Smooth muscle cell (in vitro differentiated cells): ENCODE measurements at regions not wholly inside any gene's neighbourhood (a gene's known extent, or its start where the extent isn't known, plus 50 kb on each side); places are given as distances from the start of the nearest gene placed in this dataset.

ENCODE experiments used
- DNase-seq: peaks from one replicate; lab custom pipeline; 2025; ENCODE audit not compliant: unreplicated experiment; lab: John Stamatoyannopoulos, UW
- H2AFZ ChIP-seq: fragments of 200-600 bp; sonication (generic); 2 replicates; pipeline ENCODE4 v1.6.0; 2016; ENCODE audit warnings: antibody characterized with exemption, low read depth, mild to moderate bottlenecking
- H3F3A ChIP-seq: fragments of 200-600 bp; sonication (generic); 2 replicates; pipeline ENCODE4 v1.6.0; 2017; ENCODE audit warnings: antibody characterized with exemption, low read depth
- H3K27ac ChIP-seq: fragments of 200-600 bp; sonication (generic); 2 replicates; pipeline ENCODE4 v1.5.1; 2016; ENCODE audit warnings: low read depth, mild to moderate bottlenecking
- H3K27me3 ChIP-seq: fragments of 200-600 bp; sonication (generic); 2 replicates; pipeline ENCODE4 v1.6.1; 2016; ENCODE audit warnings: low read depth, mild to moderate bottlenecking
- H3K36me3 ChIP-seq: fragments of 200-600 bp; sonication (generic); 2 replicates; pipeline ENCODE4 v1.5.1; 2016; ENCODE audit warnings: low read depth
- H3K4me1 ChIP-seq: fragments of 200-600 bp; sonication (generic); 2 replicates; pipeline ENCODE4 v1.5.1; 2016; ENCODE audit warnings: low read depth
- H3K4me2 ChIP-seq: fragments of 200-600 bp; sonication (generic); 2 replicates; pipeline ENCODE4 v1.6.0; 2016; ENCODE audit warnings: mild to moderate bottlenecking
- H3K4me3 ChIP-seq: fragments of 200-600 bp; sonication (generic); 2 replicates; pipeline ENCODE4 v1.5.1; 2016; ENCODE audit warnings: mild to moderate bottlenecking
- H3K79me2 ChIP-seq: fragments of 200-600 bp; sonication (generic); 2 replicates; pipeline ENCODE4 v1.6.0; 2016; ENCODE audit warnings: low read depth, mild to moderate bottlenecking
- H3K9ac ChIP-seq: fragments of 200-600 bp; sonication (generic); 2 replicates; pipeline ENCODE4 v1.6.0; 2016; ENCODE audit warnings: low read depth
- H3K9me3 ChIP-seq: fragments of 200-600 bp; sonication (generic); replicated peaks from 2 replicates; pipeline ENCODE4 v1.5.1; 2016; ENCODE audit warnings: low read depth
- H4K20me1 ChIP-seq: fragments of 200-600 bp; sonication (generic); 2 replicates; pipeline ENCODE4 v1.6.0; 2016; ENCODE audit warnings: low read depth
- CTCF ChIP-seq: fragments of 200-600 bp; sonication (generic); IDR thresholded peaks from 2 replicates; pipeline ENCODE4 v1.5.1; 2017; ENCODE audit warnings: borderline replicate concordance, mild to moderate bottlenecking, antibody characterized with exemption; ENCODE audit not compliant: insufficient read depth, poor library complexity, severe bottlenecking
- WGBS: methylation state at CpG from one replicate; pipeline ENCODE4 v1.1.7; 2016; ENCODE audit warnings: low lambda C conversion rate; 5-methylcytosine and 5-hydroxymethylcytosine counted together

GRCh38 chr3:20405744-20406143 is 219.7 kb upstream of the SGO1 start:
- Histone ChIP-seq H3K4me2 (peak overlapping the region; percentile 51), H3K9ac (no peak overlapping the region), H3F3A (peaks cover 6% of the 10 kb centered on the region), H3K4me3 (no peak overlapping the region), H3K79me2 (no peaks in the 10 kb centered on the region), H3K27me3 (no peaks in the 10 kb centered on the region), H2AFZ (no peak overlapping the region), H4K20me1 (no peaks in the 10 kb centered on the region), H3K36me3 (no peaks in the 10 kb centered on the region), H3K4me1 (peaks cover 14% of the 10 kb centered on the region), H3K9me3 (no peaks in the 10 kb centered on the region), H3K27ac (no peak overlapping the region)
- no peak for TF ChIP-seq CTCF
- 17% methylated on average over 4 of the region's 4 CpGs for WGBS
- no peak for DNase-seq

DNA sequence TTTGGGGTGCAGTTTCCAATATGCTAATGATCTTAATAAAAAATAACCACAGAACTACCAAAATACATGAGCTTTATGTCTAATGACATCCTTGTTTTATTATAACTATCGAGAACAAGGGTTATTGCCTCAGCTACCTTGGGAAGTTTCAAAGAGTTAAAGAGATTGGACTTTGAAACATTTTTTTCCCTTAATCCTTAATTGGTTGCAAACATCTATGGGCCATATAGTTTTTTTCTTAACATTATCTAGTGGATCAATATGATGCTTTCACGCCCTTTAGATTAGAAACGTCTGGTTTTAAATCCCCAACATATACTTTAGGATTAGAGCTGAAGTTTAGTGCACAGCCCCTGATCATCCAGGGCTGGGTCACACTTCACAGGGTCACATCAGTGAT is 219.2 kb upstream of the SGO1 start:
- no peak for TF ChIP-seq CTCF
- Histone ChIP-seq H3K27me3 (no peaks in the 10 kb centered on the region), H3K9me3 (no peaks in the 10 kb centered on the region), H3K36me3 (no peaks in the 10 kb centered on the region), H3K27ac (no peak overlapping the region), H4K20me1 (no peaks in the 10 kb centered on the region), H3K9ac (no peak overlapping the region), H3K4me1 (peaks cover 14% of the 10 kb centered on the region), H3K4me2 (peak overlapping the region; percentile 51), H3K79me2 (no peaks in the 10 kb centered on the region), H3K4me3 (no peak overlapping the region), H2AFZ (no peak overlapping the region), H3F3A (peaks cover 6% of the 10 kb centered on the region)
- WGBS, result 41% methylated on average over 3 of the region's 3 CpGs
- DNase-seq, result no peak

- TF ChIP-seq CTCF, result no peak
- DNase-seq, result no peak
- Histone ChIP-seq H3K9ac (no peak overlapping the region), H3K4me1 (peaks cover 14% of the 10 kb centered on the region), H3K79me2 (no peaks in the 10 kb centered on the region), H3K27ac (no peak overlapping the region), H3K4me3 (no peak overlapping the region), H2AFZ (no peak overlapping the region), H4K20me1 (no peaks in the 10 kb centered on the region), H3K36me3 (no peaks in the 10 kb centered on the region), H3K27me3 (no peaks in the 10 kb centered on the region), H3K9me3 (no peaks in the 10 kb centered on the region), H3F3A (peaks cover 6% of the 10 kb centered on the region), H3K4me2 (no peak overlapping the region)
These were observed 218.7 kb upstream of the SGO1 start for GRCh38 chr3:20404741-20405100.

DNA sequence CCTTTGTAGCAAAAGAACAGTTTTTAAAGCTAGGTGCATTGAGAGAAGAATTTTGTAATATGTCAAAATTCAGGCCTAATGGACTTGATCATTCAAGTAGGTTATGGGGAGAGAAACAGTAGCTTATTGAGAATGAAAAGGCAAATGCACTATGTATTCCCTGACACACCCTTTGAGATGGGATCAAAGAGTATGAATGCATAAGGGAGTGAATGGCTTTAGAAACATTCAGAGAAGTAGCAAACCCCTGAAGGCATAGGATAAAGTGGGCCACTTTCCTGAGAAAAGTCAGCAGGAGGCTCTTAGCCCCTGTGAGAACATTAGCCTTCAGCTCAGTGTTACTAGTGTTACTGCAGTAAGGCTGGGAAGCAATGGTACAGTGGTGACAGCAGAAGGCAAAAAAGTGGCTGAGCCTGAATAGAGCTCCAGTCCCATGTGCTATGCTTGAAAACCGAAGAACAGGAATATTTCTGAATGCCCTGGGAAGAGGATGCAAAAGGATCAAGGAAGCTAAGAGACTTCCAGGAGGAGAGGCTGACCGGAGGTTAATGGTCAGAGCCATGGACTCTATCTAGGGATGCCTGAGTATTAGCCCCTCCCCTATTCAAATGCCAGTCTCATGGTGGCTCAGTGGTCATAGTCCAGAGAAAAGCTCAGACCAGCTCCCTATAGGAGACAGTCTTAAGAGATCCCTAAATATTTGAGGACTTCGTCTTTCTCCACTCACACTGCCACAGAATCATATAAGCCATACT is 218.2 kb upstream of the SGO1 start:
- H3K27ac ChIP-seq, result no peak overlapping the region

More for the DNA sequence above, 218.2 kb upstream of the SGO1 start:
- peaks cover 6% of the 10 kb centered on the region for H3F3A ChIP-seq
- no peaks in the 10 kb centered on the region for H3K36me3 ChIP-seq
- no peaks in the 10 kb centered on the region for H3K27me3 ChIP-seq
- no peak for TF ChIP-seq CTCF
- no peaks in the 10 kb centered on the region for H4K20me1 ChIP-seq
- H3K9me3 ChIP-seq, result no peaks in the 10 kb centered on the region
- 76% methylated on average over 3 of the region's 3 CpGs for WGBS
- H3K4me2 ChIP-seq, result no peak overlapping the region
- H3K4me1 ChIP-seq, result peaks cover 14% of the 10 kb centered on the region
- no peaks in the 10 kb centered on the region for H3K79me2 ChIP-seq
- H2AFZ ChIP-seq, result no peak overlapping the region
- no peak overlapping the region for H3K9ac ChIP-seq
- H3K4me3 ChIP-seq, result no peak overlapping the region
- DNase-seq, result no peak
